HCT116 (cell line): ENCODE measurements at regions not wholly inside any gene's neighbourhood (a gene's known extent, or its start where the extent isn't known, plus 50 kb on each side); places are given as distances from the start of the nearest gene placed in this dataset.

Source experiments
- ATAC-seq: fragments of 200-7000 bp; cut with Tn5 transposase; 2 replicates; pipeline ENCODE4 v1.9.1; 2020; ENCODE audit warnings: mild to moderate bottlenecking, moderate library complexity
- BruUV-seq: library from RNA; stranded (reverse); fragments of 400-500 nt; replicated peaks from 2 replicates; lab custom pipeline; 2021; lab: Mats Ljungman, UMichigan
- CTCF ChIA-PET: fragments of 300-600 bp; sonication (Branson Sonifier 250); formaldehyde crosslinking; loops from one replicate; lab custom pipeline; 2021; ENCODE audit warnings: antibody characterized with exemption; lab: Charles Lee
- POLR2A ChIA-PET: fragments of 300-600, 350-600 bp; sonication (Branson Sonifier 250); formaldehyde crosslinking; loops from one replicate; lab custom pipeline; 2021; ENCODE audit warnings: antibody characterized with exemption; lab: Charles Lee
- RAD21 ChIA-PET, 2 experiments: fragments of 300-600 bp; sonication (Branson Sonifier 250); formaldehyde crosslinking; loops; one replicate each; lab custom pipeline; 2023; ENCODE audit warnings: low total read pairs in 2 of 2; ENCODE audit not compliant: uncharacterized antibody in 2 of 2, unreplicated experiment in 2 of 2, low non-redundant PET in 1 of 2; lab: Charles Lee
- DNase-seq: peaks from one replicate; pipeline ENCODE4 v3.0.0-alpha.2; 2010; ENCODE audit warnings: low read depth, low spot score
- H2AFZ ChIP-seq: fragments of 200-600 bp; shearing (Covaris generic), sonication (generic); 2 replicates; pipeline ENCODE4 v1.6.1; 2017; ENCODE audit warnings: low read depth, mixed run types, mixed read lengths, antibody characterized with exemption, low read length; ENCODE audit not compliant: poor library complexity, severe bottlenecking
- H3K27ac ChIP-seq: 2 replicates; pipeline ENCODE4 v1.5.1; 2012; ENCODE audit warnings: low read depth, low read length
- H3K27me3 ChIP-seq: fragments of 200-600 bp; sonication (generic); 2 replicates; pipeline ENCODE4 v1.6.1; 2016; ENCODE audit warnings: mixed run types, low read length, mixed read lengths; ENCODE audit not compliant: insufficient read depth
- H3K36me3 ChIP-seq, 2 experiments: fragments of 200-500 bp in 1 of 2; fragments of 200-600 bp in 1 of 2; sonication (Bioruptor generic) in 1 of 2; sonication (generic) in 1 of 2; 2 replicates each; pipeline versions ENCODE4 v1.5.1 to v1.6.1; 2014 to 2016; ENCODE audit warnings: low read length in 2 of 2, inconsistent platforms in 1 of 2, mixed read lengths in 1 of 2, mixed run types in 1 of 2; ENCODE audit not compliant: insufficient read depth in 2 of 2, control insufficient read depth in 1 of 2
- H3K4me1 ChIP-seq, 2 experiments: fragments of 200-600 bp in 1 of 2; sonication (generic) in 1 of 2; 2 replicates each; pipeline versions ENCODE4 v1.5.1 to v1.6.1; 2012 to 2017; ENCODE audit warnings: low read length in 2 of 2, inconsistent platforms in 1 of 2, mild to moderate bottlenecking in 1 of 2, mixed read lengths in 1 of 2, mixed run types in 1 of 2, moderate library complexity in 1 of 2; ENCODE audit not compliant: insufficient read depth in 2 of 2, control insufficient read depth in 1 of 2
- H3K4me2 ChIP-seq: fragments of 200-600 bp; sonication (generic); 2 replicates; pipeline ENCODE4 v1.6.1; 2017; ENCODE audit warnings: mixed run types, low read length, mixed read lengths
- H3K4me3 ChIP-seq, 2 experiments: fragments of 200-600 bp in 1 of 2; sonication (generic) in 1 of 2; replicated peaks in 1 of 2; 2 replicates each; pipeline ENCODE4 v1.5.1; 2011 to 2016; ENCODE audit warnings: low read length in 2 of 2, control low read depth in 1 of 2, low read depth in 1 of 2, mild to moderate bottlenecking in 1 of 2, mixed read lengths in 1 of 2, mixed run types in 1 of 2
- H3K79me2 ChIP-seq: fragments of 200-600 bp; sonication (generic); 2 replicates; pipeline ENCODE4 v1.6.1; 2017; ENCODE audit warnings: mild to moderate bottlenecking, mixed run types, low read length, moderate library complexity, mixed read lengths; ENCODE audit not compliant: insufficient read depth
- H3K9ac ChIP-seq: fragments of 200-600 bp; sonication (generic); 2 replicates; pipeline ENCODE4 v1.6.1; 2016; ENCODE audit warnings: low read length, mixed read lengths
- H3K9me2 ChIP-seq: fragments of 200-600 bp; sonication (generic), shearing (Covaris generic); 2 replicates; pipeline ENCODE4 v1.6.1; 2017; ENCODE audit warnings: mixed run types, mild to moderate bottlenecking, moderate library complexity; ENCODE audit not compliant: insufficient read depth
- H3K9me3 ChIP-seq, 2 experiments: fragments of 200-500 bp in 1 of 2; fragments of 200-600 bp in 1 of 2; sonication (Bioruptor generic) in 1 of 2; sonication (generic) in 1 of 2; 2 replicates each; pipeline ENCODE4 v1.6.1; 2014 to 2017; ENCODE audit warnings: low read length in 2 of 2, mixed read lengths in 2 of 2, inconsistent platforms in 1 of 2, low read depth in 1 of 2, mild to moderate bottlenecking in 1 of 2, mixed run types in 1 of 2, moderate library complexity in 1 of 2; ENCODE audit not compliant: control insufficient read depth in 1 of 2, insufficient read depth in 1 of 2
- H4K20me1 ChIP-seq: fragments of 200-600 bp; sonication (generic), shearing (Covaris generic); 2 replicates; pipeline ENCODE4 v1.6.1; 2017; ENCODE audit warnings: mixed run types, mild to moderate bottlenecking, moderate library complexity; ENCODE audit not compliant: insufficient read depth
- CBX3 ChIP-seq: IDR thresholded peaks from 2 replicates; pipeline ENCODE4 v1.6.1; 2012; ENCODE audit warnings: low read depth
- ELF1 ChIP-seq: IDR thresholded peaks from 2 replicates; pipeline ENCODE4 v1.6.1; 2012; ENCODE audit warnings: low read depth, borderline replicate concordance
- EZH2 ChIP-seq: fragments of 200-600 bp; sonication (generic); IDR thresholded peaks from 2 replicates; pipeline ENCODE4 v1.6.1; 2017; ENCODE audit warnings: antibody characterized with exemption, mixed run types
- JUND ChIP-seq: IDR thresholded peaks from 2 replicates; pipeline ENCODE4 v1.6.1; 2012
- POLR2A ChIP-seq: IDR thresholded peaks from 2 replicates; pipeline ENCODE4 v1.7.0; 2011; ENCODE audit warnings: borderline replicate concordance; ENCODE audit not compliant: insufficient read depth, insufficient read length; ENCODE audit errors: extremely low read depth
- SP1 ChIP-seq: IDR thresholded peaks from 2 replicates; pipeline ENCODE4 v1.6.1; 2012; ENCODE audit warnings: low read depth
- SRF ChIP-seq: IDR thresholded peaks from 2 replicates; pipeline ENCODE4 v1.6.1; 2012; ENCODE audit warnings: low read depth
- TCF7L2 ChIP-seq: IDR thresholded peaks from 2 replicates; pipeline ENCODE4 v1.7.0; 2011; ENCODE audit warnings: borderline replicate concordance, inconsistent platforms; ENCODE audit not compliant: insufficient read depth, insufficient read length; ENCODE audit errors: extremely low read depth
- YY1 ChIP-seq: IDR thresholded peaks from 2 replicates; pipeline ENCODE4 v1.6.1; 2011; ENCODE audit warnings: low read length, low read depth, moderate library complexity, mild to moderate bottlenecking; ENCODE audit not compliant: insufficient replicate concordance; ENCODE audit errors: extremely low read depth
- ZNF274 ChIP-seq: fragments of 200-500 bp; sonication (Bioruptor generic); IDR thresholded peaks from 2 replicates; pipeline ENCODE4 v1.6.1; 2014; ENCODE audit warnings: mild to moderate bottlenecking, low read depth, low read length, inconsistent platforms
- intact Hi-C: fragments of 100-400 bp; cut with micrococcal nuclease; formaldehyde crosslinking; loops from 2 replicates; pipeline ENCODE4 v1.10.0; 2022
- TF ChIP-seq, protein P1 (sequence below): IDR thresholded peaks from 2 replicates; pipeline ENCODE4 v1.6.1; 2012
- TF ChIP-seq, protein P2 (sequence below): IDR thresholded peaks from 2 replicates; pipeline ENCODE4 v1.6.1; 2012; ENCODE audit warnings: low read depth
- TF ChIP-seq, protein P3 (sequence below): IDR thresholded peaks from 2 replicates; pipeline ENCODE4 v1.6.1; 2012

DNA sequence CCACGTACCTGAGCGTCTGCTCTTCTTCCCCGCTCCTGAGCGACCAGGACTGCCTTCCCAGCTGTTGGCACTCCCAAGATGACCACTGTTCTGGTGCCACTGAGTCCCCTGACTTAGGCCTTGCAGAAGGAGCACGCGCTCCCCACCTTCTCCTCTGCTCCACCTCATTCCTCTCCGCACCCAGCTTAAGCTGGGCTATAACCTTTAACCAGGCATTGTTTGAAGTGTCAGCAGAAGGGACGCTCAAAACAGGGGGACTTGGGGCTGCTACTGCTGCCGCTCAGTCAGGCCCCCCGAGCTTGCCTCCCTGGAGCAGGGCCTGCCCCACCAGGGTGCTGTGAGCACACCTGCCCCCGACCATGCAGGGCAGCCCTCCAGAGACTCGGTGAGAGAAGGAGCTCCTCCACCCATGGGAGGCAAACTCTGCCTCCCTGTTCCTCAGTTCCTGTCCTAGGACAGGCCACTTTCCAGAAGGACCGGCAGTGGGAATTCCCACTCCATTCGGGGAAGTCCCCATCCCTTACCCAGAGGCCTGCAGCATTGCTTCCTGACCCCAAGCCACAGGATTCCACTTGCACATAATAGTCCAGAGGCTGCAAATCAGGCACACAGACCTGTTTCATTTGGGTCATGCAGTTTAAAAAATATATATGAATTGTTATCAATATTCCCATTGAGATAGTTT lies 99.7 kb upstream of the ENPP6 start:
- H3K9me2 ChIP-seq = no peaks in the 10 kb centered on the region
- DNase-seq (no peak), ATAC-seq (no peak)
- H3K4me2 ChIP-seq = no peak overlapping the region
- no peak overlapping the region for H2AFZ ChIP-seq
- H3K79me2 ChIP-seq = no peaks in the 10 kb centered on the region
- RAD21 ChIA-PET = no interaction called here
- POLR2A ChIA-PET = no interaction called here
- H3K27me3 ChIP-seq = no peaks in the 10 kb centered on the region
- H3K9me3 ChIP-seq = no peaks in the 10 kb centered on the region
- H3K4me1 ChIP-seq = no peaks in the 10 kb centered on the region; a peak in 1 of 4 replicates
- no peak overlapping the region for H3K27ac ChIP-seq
- no peaks in the 10 kb centered on the region for H3K36me3 ChIP-seq
- CTCF ChIA-PET = no interaction called here
- no peak overlapping the region for H3K9ac ChIP-seq
- TF ChIP-seq SRF (no peak), JUND (no peak), POLR2A (no peak), ZNF274 (no peak)
- TF ChIP-seq, protein P1, sequence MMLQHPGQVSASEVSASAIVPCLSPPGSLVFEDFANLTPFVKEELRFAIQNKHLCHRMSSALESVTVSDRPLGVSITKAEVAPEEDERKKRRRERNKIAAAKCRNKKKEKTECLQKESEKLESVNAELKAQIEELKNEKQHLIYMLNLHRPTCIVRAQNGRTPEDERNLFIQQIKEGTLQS = no peak
- TF ChIP-seq, all 23 proteins: peak for 0
- no peak overlapping the region for H3K4me3 ChIP-seq
- H4K20me1 ChIP-seq = no peaks in the 10 kb centered on the region
- no TSS peak for BruUV-seq
- intact Hi-C loops = no loop called here

DNA sequence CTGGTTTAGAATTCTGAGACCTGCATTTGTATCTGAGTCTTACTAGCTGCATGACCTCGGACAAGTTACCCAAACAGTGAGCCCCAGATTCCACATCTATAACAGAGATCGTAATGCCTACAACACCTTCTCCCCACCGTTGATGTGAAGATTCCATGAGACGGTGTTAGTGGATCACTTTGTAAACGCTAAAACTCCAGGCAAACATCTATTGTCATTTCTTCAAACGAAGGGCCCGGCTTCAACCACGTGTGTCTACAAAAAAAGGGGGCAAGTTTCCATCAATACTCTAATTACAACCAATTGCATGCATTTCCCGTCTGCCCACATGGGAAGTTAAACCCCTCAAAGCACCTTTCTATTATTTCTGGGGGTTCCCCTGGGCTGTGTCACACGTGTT lies 99.1 kb upstream of the ENPP6 start:
- Histone ChIP-seq H3K27ac (no peak overlapping the region), H4K20me1 (no peaks in the 10 kb centered on the region), H3K36me3 (no peaks in the 10 kb centered on the region), H3K27me3 (no peaks in the 10 kb centered on the region), H3K9ac (no peak overlapping the region), H2AFZ (no peak overlapping the region), H3K4me3 (no peak overlapping the region), H3K9me2 (no peaks in the 10 kb centered on the region), H3K9me3 (no peaks in the 10 kb centered on the region), H3K4me2 (no peak overlapping the region), H3K4me1 (no peaks in the 10 kb centered on the region), H3K79me2 (no peaks in the 10 kb centered on the region)
- ChIA-PET CTCF (no interaction called here), POLR2A (no interaction called here), RAD21 (no interaction called here)
- no peak for ATAC-seq
- DNase-seq = no peak
- intact Hi-C loops = no loop called here
- no TSS peak for BruUV-seq
- TF ChIP-seq EZH2 (no peak), SP1 (no peak), POLR2A (no peak), ZNF274 (no peak), SRF (no peak), YY1 (no peak), TCF7L2 (no peak), ELF1 (no peak), CBX3 (no peak)
- TF ChIP-seq, protein P2, sequence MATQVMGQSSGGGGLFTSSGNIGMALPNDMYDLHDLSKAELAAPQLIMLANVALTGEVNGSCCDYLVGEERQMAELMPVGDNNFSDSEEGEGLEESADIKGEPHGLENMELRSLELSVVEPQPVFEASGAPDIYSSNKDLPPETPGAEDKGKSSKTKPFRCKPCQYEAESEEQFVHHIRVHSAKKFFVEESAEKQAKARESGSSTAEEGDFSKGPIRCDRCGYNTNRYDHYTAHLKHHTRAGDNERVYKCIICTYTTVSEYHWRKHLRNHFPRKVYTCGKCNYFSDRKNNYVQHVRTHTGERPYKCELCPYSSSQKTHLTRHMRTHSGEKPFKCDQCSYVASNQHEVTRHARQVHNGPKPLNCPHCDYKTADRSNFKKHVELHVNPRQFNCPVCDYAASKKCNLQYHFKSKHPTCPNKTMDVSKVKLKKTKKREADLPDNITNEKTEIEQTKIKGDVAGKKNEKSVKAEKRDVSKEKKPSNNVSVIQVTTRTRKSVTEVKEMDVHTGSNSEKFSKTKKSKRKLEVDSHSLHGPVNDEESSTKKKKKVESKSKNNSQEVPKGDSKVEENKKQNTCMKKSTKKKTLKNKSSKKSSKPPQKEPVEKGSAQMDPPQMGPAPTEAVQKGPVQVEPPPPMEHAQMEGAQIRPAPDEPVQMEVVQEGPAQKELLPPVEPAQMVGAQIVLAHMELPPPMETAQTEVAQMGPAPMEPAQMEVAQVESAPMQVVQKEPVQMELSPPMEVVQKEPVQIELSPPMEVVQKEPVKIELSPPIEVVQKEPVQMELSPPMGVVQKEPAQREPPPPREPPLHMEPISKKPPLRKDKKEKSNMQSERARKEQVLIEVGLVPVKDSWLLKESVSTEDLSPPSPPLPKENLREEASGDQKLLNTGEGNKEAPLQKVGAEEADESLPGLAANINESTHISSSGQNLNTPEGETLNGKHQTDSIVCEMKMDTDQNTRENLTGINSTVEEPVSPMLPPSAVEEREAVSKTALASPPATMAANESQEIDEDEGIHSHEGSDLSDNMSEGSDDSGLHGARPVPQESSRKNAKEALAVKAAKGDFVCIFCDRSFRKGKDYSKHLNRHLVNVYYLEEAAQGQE = no peak
- TF ChIP-seq, protein P1 = no peak
- TF ChIP-seq, protein P3, sequence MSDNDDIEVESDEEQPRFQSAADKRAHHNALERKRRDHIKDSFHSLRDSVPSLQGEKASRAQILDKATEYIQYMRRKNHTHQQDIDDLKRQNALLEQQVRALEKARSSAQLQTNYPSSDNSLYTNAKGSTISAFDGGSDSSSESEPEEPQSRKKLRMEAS = no peak
